ENCODE measurements at regions not wholly inside any gene's neighbourhood (a gene's known extent, or its start where the extent isn't known, plus 50 kb on each side); places are given as distances from the start of the nearest gene placed in this dataset.

DNA sequence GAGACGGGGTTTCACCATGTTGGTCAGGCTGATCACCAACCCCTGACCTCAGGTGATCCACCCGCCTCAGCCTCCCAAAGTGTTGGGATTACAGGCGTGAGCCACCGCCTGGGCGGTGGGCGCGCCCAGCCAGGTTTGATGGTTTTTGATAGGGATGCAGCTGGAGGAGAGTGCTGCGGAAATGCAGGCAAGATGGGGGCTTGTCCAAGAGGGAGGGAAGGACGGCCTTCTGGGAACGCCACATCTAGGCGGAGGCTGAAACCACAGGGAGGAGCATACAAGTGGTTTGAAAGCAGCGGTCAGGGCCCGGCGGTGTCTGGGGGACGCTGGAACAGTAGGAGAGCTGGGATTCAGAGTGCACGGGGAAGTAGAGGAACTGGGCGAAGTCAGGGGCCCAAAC, 134.6 kb downstream of the VRK1 start:
- in situ Hi-C loops (cut with HindIII; ENCODE audit: low sequenced_read_pairs), result no loop called here

DNA sequence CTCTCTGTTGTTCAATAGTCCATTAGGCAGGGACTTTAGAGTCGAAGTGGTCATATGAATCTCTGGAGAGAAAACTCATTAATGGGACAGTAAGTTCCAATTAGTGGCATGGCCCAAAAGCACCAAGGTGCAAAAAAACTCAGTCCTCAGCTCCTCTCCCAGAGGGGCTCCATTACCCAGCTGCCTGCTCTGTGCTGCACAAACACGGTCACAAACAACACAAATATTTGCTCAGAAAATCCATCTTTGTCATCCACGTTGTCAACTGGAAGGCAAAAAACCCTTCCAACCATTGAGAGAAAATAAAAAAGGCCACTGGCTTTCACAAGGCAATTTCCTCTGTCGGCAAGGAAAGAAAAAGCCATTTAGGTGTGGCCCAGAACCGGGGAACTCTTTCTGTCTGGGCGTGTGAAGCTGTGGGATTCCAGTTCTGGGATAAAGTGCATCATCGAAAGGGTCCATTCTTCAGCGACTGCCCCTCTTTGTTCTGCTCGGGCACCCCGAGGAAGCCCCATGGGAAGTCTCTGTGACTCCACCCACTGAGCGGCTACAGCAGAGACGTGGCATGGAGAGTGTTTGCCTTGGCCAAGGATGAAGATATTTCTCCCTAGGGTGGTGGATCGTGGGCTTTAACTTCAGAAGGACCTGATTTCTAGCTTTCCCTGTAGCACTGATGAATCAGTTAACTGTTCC, 137.6 kb downstream of the VRK1 start:
- in situ Hi-C loops (cut with HindIII; ENCODE audit: low sequenced_read_pairs), result no loop called here

GRCh38 chr14:96938946-96939345, 141.8 kb downstream of the VRK1 start:
- in situ Hi-C loops (cut with HindIII; ENCODE audit: low sequenced_read_pairs), result no loop called here

- in situ Hi-C loops (cut with HindIII; ENCODE audit: low sequenced_read_pairs), result no loop called here
These were observed 142.8 kb downstream of the VRK1 start for GRCh38 chr14:96940009-96940408.

DNA sequence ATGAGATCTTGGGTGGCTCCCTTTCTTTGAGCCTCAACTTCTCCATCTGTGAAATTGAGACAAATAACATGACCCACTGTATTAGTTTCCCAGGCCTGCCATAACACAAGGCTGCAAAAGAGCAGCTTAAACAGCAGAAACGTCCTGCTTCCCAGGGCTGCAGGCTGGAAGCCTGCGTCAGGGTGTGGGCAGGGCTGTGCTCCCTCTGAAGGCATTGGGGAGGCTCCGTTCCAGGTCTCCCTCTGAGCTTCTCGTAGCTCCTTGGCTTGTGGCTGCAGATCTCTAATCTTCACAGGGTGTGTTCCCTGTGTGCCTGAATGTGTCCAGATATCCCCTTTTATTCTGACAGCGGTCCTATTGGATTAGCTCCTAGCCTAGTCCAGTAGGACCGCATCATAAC, 147.1 kb downstream of the VRK1 start:
- in situ Hi-C loops (cut with HindIII; ENCODE audit: low sequenced_read_pairs), result no loop called here

DNA sequence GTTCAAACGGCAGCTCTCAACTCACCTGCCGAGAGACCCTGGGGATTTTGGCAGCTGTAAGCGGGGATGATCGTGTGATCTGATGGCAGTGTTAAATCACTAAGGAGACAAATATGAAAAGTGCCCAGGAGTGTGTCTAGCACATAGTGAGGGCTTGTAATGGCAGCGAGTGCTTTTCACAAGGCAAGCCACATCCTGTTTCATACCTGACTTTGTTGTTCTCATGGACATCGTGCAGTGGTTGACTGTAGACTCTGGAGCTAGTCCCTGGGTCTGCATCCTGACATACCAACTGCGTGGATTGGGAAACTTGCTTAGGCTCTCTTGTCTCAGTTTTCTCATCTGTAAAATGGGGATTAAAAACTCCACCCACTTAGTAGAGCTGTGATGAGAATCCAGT, 148.5 kb downstream of the VRK1 start:
- in situ Hi-C loops (cut with HindIII; ENCODE audit: low sequenced_read_pairs), result no loop called here

DNA sequence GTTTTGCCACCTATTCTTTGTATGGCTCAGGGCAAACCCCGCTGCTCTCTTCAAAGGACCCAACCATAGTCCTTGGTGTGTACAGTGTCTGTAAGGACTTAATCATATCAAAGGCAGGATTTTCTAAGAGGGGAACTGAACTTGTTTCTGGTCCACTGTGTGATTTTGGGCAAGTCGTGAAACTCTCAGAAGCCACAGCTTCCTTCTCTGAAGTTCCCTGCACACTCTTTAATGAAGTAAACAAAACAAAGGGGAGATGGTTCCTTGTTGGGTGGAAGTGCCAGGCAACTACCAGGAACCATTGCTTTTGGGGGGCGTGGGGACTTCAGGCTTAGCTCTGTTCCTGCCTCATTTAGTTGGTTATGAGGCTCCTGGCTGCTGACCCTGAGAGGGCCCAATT, 152.4 kb downstream of the VRK1 start:
- in situ Hi-C loops (cut with HindIII; ENCODE audit: low sequenced_read_pairs), result no loop called here

DNA sequence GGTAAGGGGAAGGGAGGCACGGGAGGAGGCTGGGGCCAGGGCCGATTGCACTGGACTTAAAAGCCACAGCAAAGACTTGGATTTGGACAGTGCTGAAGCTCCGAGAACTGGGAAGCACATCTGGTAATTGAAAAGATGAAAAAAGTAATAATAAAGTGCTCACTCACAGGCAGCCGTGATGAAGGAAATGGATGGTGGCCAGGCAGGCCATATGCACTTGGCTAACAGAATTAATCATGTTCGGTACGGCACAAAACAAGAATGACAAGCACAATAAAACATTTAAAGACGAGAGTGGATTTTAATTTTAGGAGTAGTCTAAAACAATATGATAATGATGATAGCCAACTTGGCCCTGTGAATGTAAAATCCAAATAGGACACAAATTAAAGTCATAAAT, 154.3 kb downstream of the VRK1 start:
- in situ Hi-C loops (cut with HindIII; ENCODE audit: low sequenced_read_pairs), result no loop called here

DNA sequence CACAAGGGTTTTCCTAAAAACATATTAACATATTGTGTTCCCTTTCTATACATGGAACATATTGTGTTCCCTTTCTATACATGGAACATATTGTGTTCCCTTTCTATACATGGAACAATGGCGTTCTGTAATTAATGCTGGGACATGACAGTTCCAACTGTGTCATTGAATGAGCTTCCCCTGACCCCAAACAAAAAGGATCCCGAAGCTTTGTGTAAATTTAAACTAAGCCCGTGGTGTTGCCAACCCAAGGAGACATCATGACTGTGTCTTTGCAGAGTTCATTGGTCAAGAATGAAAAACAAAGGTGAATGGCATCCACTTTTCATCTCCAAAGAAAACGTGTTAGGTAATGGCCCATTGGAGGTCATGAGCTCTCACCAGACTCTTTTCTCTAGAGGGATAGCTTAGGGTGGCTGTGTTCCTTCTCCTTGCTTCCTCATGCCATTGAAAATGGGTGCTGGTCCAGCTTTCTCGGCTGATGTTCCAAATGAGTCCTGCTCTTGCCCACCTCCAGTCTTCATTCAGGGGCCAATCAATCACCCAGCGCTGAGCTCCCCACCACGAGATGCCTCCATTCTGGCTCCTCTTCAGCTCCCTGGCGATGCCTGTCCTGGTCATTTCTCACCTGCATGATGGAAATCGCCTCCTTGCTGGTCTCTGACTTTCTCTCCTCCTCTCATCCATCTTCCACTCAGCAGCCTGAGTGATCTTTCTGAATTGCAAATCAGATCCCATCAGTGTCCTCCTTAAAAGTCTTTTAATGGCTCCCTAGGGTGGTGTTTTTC, 156.1 kb downstream of the VRK1 start:
- in situ Hi-C loops (cut with HindIII; ENCODE audit: low sequenced_read_pairs), result no loop called here

DNA sequence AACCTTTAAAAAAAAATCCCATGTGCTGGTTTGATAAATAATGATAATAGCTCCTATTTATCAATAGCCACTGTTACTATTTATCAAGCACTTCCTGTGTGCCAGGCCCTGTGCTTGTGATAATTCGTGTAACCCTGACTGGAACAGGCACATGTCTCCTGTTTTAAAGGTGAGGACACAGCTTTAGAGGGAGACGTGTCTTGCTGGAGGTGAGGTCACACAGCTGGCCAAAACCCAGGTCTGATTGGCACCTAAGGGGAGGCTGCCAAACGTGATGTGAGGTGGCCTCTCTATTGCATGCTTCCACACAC, 156.6 kb downstream of the VRK1 start:
- in situ Hi-C loops (cut with HindIII; ENCODE audit: low sequenced_read_pairs), result no loop called here

DNA sequence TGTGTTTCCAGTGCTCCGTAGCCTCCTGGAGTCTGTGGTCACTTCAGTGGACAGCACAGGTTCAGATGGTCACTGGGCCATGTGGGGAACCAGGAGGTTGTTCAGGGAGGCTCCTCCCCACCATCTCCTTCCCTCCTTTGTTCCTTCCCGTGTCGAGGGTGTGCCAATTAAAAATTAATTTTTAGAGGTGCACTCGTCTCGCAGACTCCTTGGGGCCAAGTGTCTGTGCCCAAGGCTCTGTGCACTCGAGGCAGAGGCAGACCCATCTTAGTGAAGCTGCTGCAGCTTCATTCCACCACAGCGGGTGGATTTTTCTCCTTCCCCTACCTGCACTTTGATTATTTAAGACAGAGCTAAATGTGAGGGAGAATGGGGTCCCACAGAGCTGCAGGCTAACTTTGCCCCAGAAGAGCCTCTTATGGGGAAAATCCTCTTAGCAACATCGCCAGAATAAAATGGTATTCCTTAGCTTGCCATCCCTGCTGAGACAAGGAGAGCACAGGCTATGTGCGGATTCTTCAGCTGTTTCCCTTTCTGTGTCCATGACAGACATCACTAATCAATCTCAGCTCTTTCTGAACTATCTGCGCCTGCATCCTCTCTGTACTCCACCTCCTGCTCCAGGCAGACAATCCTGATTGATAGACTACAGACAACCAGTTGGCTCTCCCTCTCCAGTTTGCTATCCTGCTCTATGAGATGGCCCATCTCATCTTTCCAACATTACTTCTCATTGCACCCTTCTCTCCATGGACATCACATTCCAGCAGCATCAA, 159.5 kb downstream of the VRK1 start:
- in situ Hi-C loops (cut with HindIII; ENCODE audit: low sequenced_read_pairs), result no loop called here

DNA sequence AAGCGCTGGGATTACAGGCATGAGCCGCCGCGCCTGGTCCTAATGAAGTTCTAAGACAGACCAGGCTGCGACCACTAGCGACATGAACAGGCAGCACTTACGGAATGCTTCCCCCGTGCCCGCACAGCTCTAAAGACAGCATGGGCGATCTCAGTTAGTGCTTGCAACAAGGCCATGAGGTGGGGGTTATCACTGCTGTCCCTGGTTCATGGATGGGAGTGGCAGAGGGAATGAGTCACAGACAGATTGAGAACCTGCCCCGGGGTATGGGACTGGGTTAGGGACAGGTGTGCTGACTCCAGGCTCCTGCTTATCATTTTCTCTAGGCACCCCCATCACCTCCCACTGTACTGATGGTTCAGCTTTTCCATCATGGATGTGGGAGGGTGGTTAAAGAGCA, 160.9 kb downstream of the VRK1 start:
- in situ Hi-C loops (cut with HindIII; ENCODE audit: low sequenced_read_pairs), result no loop called here

DNA sequence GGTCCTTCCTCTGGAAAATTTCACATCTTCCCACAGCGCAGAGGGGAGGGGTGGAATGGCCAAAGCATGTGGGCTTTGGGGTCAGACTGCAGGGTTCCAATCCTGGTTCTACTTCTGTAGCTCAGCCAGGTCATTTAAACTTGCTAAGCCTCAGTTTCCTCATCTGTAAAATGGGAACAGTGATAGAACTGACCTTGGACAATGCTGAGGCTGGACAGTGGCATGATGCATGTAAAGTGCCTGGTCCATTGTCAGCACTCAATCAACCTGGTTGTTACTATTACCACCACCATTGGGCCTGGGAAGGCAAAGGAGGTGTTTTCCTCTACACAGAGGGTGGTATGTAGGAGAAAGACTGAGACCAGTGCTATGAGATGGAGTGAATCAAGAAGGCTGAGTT, 162.8 kb downstream of the VRK1 start:
- in situ Hi-C loops (cut with HindIII; ENCODE audit: low sequenced_read_pairs), result no loop called here

DNA sequence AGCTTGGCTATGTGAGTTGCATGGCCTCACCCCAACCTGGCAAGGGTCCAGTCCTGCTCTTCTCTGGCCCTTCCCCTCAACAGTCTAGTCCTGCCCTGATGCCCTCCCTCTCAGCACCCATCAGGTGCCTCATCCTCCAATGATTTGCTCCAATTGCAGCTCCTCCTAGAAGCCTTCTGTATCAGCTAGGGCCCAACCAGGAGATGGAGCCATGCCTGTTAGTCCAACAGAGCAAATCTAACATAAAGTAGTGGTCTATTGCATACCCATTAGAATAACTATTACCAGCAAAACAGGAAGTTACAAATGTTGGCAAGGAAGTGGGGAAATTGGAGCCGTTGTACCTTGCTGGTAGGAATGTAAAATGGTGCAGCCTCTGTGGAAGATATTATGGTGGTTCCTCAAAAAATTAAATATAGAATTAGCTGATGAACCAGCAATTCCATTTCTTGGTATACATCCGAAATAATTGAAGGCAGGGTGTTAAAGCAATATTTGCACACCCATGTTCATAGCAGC, 163.5 kb downstream of the VRK1 start:
- in situ Hi-C loops (cut with HindIII; ENCODE audit: low sequenced_read_pairs), result no loop called here

DNA sequence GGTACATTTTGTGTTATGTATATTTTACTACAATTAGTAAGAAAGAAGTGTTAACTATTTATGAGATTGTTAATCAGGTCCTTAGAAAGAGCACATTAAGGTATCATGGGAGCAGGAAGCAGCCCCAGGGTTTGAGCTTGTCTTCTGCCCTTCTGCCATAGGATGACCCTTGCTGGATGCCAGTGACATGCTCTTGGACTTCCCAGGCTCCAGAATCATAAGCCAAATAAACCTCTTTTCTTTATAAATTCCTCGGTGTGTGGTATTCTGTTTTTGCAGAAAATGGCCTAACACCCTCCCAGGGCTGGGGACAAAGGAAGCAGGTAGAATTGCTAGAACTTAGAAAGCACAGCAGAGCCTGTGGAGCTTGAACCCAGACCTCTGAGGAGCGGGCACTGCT, 164.7 kb downstream of the VRK1 start:
- in situ Hi-C loops (cut with HindIII; ENCODE audit: low sequenced_read_pairs), result no loop called here

DNA sequence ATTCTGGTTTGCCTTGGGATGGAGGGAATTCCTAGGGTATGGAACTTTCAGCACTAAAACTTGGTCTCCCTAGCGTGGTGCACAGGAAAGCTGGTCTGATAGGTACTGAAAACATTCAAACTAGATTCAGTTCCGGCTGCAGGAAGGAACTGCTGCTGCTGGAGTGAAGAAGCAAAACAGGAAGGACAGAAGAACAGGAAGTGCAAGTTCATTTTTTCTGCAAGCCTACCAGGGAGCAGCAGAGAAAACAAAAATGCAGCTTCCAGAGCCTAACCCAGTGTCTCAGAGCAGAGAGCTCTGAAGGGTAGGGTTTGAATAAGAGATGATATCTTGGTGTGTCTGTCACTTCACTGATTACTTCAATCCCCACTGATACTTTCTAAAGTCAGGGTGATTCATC, 165.2 kb downstream of the VRK1 start:
- in situ Hi-C loops (cut with HindIII; ENCODE audit: low sequenced_read_pairs), result no loop called here

- in situ Hi-C loops (cut with HindIII; ENCODE audit: low sequenced_read_pairs), result no loop called here
These were observed 167.7 kb downstream of the VRK1 start for GRCh38 chr14:96964726-96965415.

DNA sequence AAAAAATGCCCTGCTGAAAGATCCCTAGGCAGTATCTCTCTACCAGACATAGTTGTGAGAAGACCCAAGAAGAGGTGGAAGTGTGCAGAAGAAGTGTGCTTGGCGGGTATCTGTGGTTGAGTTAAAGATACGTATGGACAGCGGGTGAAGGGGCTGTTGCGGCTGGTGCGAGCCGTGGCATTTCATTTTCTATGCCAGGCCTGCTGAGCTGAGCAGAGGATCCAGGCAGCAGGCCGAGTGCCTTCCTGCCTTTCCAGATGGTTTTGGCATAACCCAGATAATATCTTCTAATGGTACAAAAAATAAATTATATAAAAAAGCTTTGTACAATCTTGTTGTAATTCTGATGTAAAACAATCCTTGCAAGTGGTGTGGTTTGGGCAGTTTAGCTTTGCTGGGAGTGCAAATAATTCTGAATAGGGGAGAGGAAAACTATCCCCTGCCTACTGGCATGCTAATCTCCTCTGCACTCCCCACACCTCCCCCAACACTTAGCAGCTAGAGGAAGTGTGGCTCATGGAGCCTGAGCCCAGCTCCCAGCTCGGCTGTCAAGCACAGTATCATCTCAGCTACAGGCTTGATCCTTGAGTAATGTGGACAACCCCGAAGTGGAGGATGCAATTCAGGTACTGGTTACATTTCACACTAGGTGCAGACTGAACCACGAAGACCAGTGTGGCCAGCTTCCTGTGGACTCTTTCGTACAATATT, 168.9 kb downstream of the VRK1 start:
- in situ Hi-C loops (cut with HindIII; ENCODE audit: low sequenced_read_pairs), result no loop called here

DNA sequence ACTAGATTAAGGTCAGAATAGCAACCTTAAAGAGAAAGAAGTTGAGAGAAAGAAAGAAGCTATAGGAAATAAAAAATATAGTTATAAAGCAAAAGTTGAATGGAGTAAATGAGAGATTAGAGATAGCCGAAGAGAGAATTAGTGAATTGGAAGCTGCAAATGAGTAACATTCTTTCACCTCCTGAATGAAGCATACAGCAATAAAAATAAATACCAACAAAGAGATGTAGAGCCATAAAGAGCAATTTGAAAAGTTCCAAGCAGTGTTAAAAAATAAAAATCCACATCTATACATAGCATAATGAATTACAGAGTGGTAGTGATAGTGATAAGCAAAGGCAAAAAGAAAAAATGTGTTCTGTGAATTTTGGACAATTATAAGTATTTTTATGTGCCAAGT, 177.9 kb downstream of the VRK1 start:
- in situ Hi-C loops (cut with HindIII; ENCODE audit: low sequenced_read_pairs), result no loop called here

DNA sequence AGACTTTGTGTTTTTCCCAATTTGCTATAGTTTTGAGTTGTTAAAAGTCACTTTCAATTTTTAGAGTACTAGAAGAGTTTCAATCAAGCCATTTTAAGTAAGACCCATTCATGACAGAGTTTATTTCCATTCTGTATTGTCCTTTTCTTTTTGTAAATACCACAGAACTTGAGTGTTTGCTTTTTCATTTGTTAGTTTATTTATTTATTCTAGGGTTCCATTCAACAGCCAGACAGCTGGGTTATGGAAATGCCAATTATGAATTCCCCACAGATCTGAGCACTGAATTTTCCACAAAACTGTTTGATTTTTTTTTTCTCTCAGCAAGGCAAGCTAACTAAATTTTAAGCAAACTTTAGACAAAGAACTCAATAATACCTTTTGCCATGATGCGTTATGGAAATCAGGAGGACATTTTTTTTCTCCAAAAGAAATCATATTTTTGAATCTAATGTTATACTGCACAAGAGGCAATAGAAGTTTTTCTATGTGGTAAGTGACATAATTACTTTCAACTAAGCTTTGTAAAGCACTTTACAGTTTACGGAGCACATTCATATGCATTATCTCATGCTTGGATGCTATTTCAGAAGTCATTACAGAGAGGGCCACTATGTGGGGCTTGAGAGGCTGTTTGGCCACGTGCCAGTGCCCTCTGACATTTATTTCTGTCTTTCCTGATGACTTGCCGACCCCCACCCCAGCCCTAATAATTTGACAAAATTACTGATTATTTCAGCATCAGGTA, 181.5 kb downstream of the VRK1 start:
- in situ Hi-C loops (cut with HindIII; ENCODE audit: low sequenced_read_pairs), result no loop called here
